GM23248 (cell line): ENCODE measurements at regions not wholly inside any gene's neighbourhood (a gene's known extent, or its start where the extent isn't known, plus 50 kb on each side); places are given as distances from the start of the nearest gene placed in this dataset.
A peak's percentile ranks its signal among the peaks of the same experiment; 100 is the strongest.

Experiments used
- DNase-seq: peaks from one replicate; pipeline ENCODE4 v3.0.0-alpha.2; 2015
- H2AFZ ChIP-seq: fragments of 200-600 bp; sonication (generic); 2 replicates; pipeline ENCODE4 v1.6.1; 2016; ENCODE audit warnings: antibody characterized with exemption
- H3F3A ChIP-seq: fragments of 200-600 bp; sonication (generic); 2 replicates; pipeline ENCODE4 v1.6.1; 2016; ENCODE audit warnings: mild to moderate bottlenecking, antibody characterized with exemption, mixed run types; ENCODE audit not compliant: insufficient read depth
- H3K27ac ChIP-seq: fragments of 200-600 bp; sonication (generic); 2 replicates; pipeline ENCODE4 v1.5.1; 2016; ENCODE audit warnings: mild to moderate bottlenecking
- H3K27me3 ChIP-seq: fragments of 200-600 bp; sonication (generic); replicated peaks from 2 replicates; pipeline ENCODE4 v1.6.1; 2016; ENCODE audit warnings: mild to moderate bottlenecking; ENCODE audit not compliant: insufficient read depth
- H3K36me3 ChIP-seq: fragments of 200-600 bp; sonication (generic); 2 replicates; pipeline ENCODE4 v1.6.1; 2016; ENCODE audit warnings: low read depth, mild to moderate bottlenecking
- H3K4me1 ChIP-seq: fragments of 200-600 bp; sonication (generic); 2 replicates; pipeline ENCODE4 v1.6.1; 2016; ENCODE audit warnings: mild to moderate bottlenecking; ENCODE audit not compliant: insufficient read depth
- H3K4me2 ChIP-seq: fragments of 200-600 bp; sonication (generic); one replicate; pipeline ENCODE4 v1.6.1; 2016; ENCODE audit warnings: mild to moderate bottlenecking; ENCODE audit not compliant: unreplicated experiment
- H3K4me3 ChIP-seq: fragments of 200-600 bp; sonication (generic); 2 replicates; pipeline ENCODE4 v1.5.1; 2016; ENCODE audit warnings: mild to moderate bottlenecking
- H3K79me2 ChIP-seq: fragments of 200-600 bp; sonication (generic); 2 replicates; pipeline ENCODE4 v1.6.1; 2016; ENCODE audit warnings: mild to moderate bottlenecking; ENCODE audit not compliant: insufficient read depth
- H3K9ac ChIP-seq: fragments of 200-600 bp; sonication (generic); 2 replicates; pipeline ENCODE4 v1.6.1; 2016; ENCODE audit warnings: mild to moderate bottlenecking
- H3K9me2 ChIP-seq: fragments of 200-600 bp; sonication (generic); 2 replicates; pipeline ENCODE4 v1.6.1; 2016; ENCODE audit warnings: mixed run types, mild to moderate bottlenecking, moderate library complexity; ENCODE audit not compliant: insufficient read depth
- H3K9me3 ChIP-seq: fragments of 200-600 bp; sonication (generic); one replicate; pipeline ENCODE4 v1.6.1; 2017; ENCODE audit warnings: low read depth
- H4K20me1 ChIP-seq: fragments of 200-600 bp; sonication (generic); 2 replicates; pipeline ENCODE4 v1.6.0; 2016; ENCODE audit not compliant: insufficient read depth
- EZH2 ChIP-seq: fragments of 200-600 bp; sonication (generic); IDR thresholded peaks from 2 replicates; pipeline ENCODE4 v1.6.1; 2018; ENCODE audit warnings: antibody characterized with exemption, mild to moderate bottlenecking; ENCODE audit not compliant: insufficient read depth, poor library complexity, severe bottlenecking
- EZH2phosphoT487 ChIP-seq: fragments of 200-600 bp; sonication (generic); IDR thresholded peaks from 2 replicates; pipeline ENCODE4 v1.6.1; 2018; ENCODE audit warnings: antibody characterized with exemption, moderate library complexity, mild to moderate bottlenecking, low read depth; ENCODE audit not compliant: insufficient read depth
- WGBS, 2 experiments: methylation state at CpG; one replicate each; pipeline ENCODE4 v1.1.6; 2015 to 2017; ENCODE audit warnings: low lambda C conversion rate in 2 of 2, low coverage in 1 of 2; ENCODE audit errors: missing lambda C conversion rate in 2 of 2; 5-methylcytosine and 5-hydroxymethylcytosine counted together
- in situ Hi-C: fragments of 300-500 bp; cut with MboI; formaldehyde crosslinking; loops from 2 replicates; pipeline ENCODE4 v1.15.0; 2020

GRCh38 chr4:182142176-182143085, 100.8 kb upstream of the TENM3 start:
- no peak overlapping the region for H3K9ac ChIP-seq
- H3K27me3 ChIP-seq = peaks cover 41% of the 10 kb centered on the region
- H2AFZ ChIP-seq = no peak overlapping the region
- no peaks in the 10 kb centered on the region for H3K9me3 ChIP-seq
- no peaks in the 10 kb centered on the region for H3K9me2 ChIP-seq
- H3K4me1 ChIP-seq = no peaks in the 10 kb centered on the region
- no peak overlapping the region for H3K4me3 ChIP-seq
- H3K36me3 ChIP-seq = no peaks in the 10 kb centered on the region
- no peak for TF ChIP-seq EZH2
- no peak for TF ChIP-seq EZH2phosphoT487
- in situ Hi-C loops = no loop called here
- DNase-seq = peak; percentile 4
- no peak overlapping the region for H3K4me2 ChIP-seq
- H4K20me1 ChIP-seq = no peaks in the 10 kb centered on the region
- H3F3A ChIP-seq = no peaks in the 10 kb centered on the region
- WGBS, 2 experiments = 59 to 70% methylated on average over 41 to 58 of the region's 65 CpGs
- no peak overlapping the region for H3K27ac ChIP-seq
- no peaks in the 10 kb centered on the region for H3K79me2 ChIP-seq

GRCh38 chr4:182143086-182143821, 99.9 kb upstream of the TENM3 start:
- no peak overlapping the region for H3K9ac ChIP-seq
- H3K27ac ChIP-seq = no peak overlapping the region
- H3K4me2 ChIP-seq = peak overlapping the region; percentile 61

GRCh38 chr4:182143822-182144625, 99.2 kb upstream of the TENM3 start:
- H3K36me3 ChIP-seq = no peaks in the 10 kb centered on the region
- peak overlapping the region; percentile 71; the same call in 1 of the 2 replicates for H2AFZ ChIP-seq
- peak overlapping the region; percentile 61 for H3K4me2 ChIP-seq
- DNase-seq = peak; percentile 27
- peak overlapping the region; percentile 66 for H3K4me3 ChIP-seq
- no peak overlapping the region for H3K27ac ChIP-seq
- peaks cover 47% of the 10 kb centered on the region for H3K27me3 ChIP-seq
- H3K9ac ChIP-seq = no peak overlapping the region
- H4K20me1 ChIP-seq = no peaks in the 10 kb centered on the region
- in situ Hi-C loops = no loop called here
- no peaks in the 10 kb centered on the region for H3K79me2 ChIP-seq
- no peaks in the 10 kb centered on the region for H3K9me3 ChIP-seq
- no peak for TF ChIP-seq EZH2phosphoT487
- peak; percentile 32 for TF ChIP-seq EZH2
- H3F3A ChIP-seq = no peaks in the 10 kb centered on the region
- WGBS, 2 experiments = 1 to 2% methylated on average over 35 to 58 of the region's 79 CpGs
- H3K9me2 ChIP-seq = no peaks in the 10 kb centered on the region
- H3K4me1 ChIP-seq = no peaks in the 10 kb centered on the region

More at GRCh38 chr4:182143086-182143821, 99.9 kb upstream of the TENM3 start:
- no peaks in the 10 kb centered on the region for H3K9me3 ChIP-seq
- H2AFZ ChIP-seq = 0 out of 2 replicates have a peak overlapping the region, but pooled peaks have one; percentile 71
- WGBS, 2 experiments = 3 to 4% methylated on average over 31 to 36 of the region's 36 CpGs
- peaks cover 41% of the 10 kb centered on the region for H3K27me3 ChIP-seq
- H4K20me1 ChIP-seq = no peaks in the 10 kb centered on the region
- H3K4me3 ChIP-seq = peak overlapping the region; percentile 66
- H3K4me1 ChIP-seq = no peaks in the 10 kb centered on the region
- H3K36me3 ChIP-seq = no peaks in the 10 kb centered on the region
- in situ Hi-C loops = no loop called here
- DNase-seq = peak; percentile 22
- H3F3A ChIP-seq = no peaks in the 10 kb centered on the region
- no peaks in the 10 kb centered on the region for H3K79me2 ChIP-seq
- no peaks in the 10 kb centered on the region for H3K9me2 ChIP-seq
- 0 out of 2 replicates have a peak, but pooled peaks have one; percentile 30 for TF ChIP-seq EZH2phosphoT487
- TF ChIP-seq EZH2 = peak; percentile 92
